IMR-90 (cell line): ENCODE measurements at regions not wholly inside any gene's neighbourhood (a gene's known extent, or its start where the extent isn't known, plus 50 kb on each side); places are given as distances from the start of the nearest gene placed in this dataset.
"Not testable (repeated sequence)": the region's sequence is repeated elsewhere in the genome, so short reads cannot be mapped to it uniquely, and the experiment has no call there.

ENCODE experiments used
- CTCF ChIP-seq: conservative IDR thresholded peaks from 2 replicates; pipeline ENCODE4 v1.5.1; 2012; ENCODE audit warnings: mild to moderate bottlenecking, low read depth, low read length, improper control_type of control experiment
- ELK1 ChIP-seq: fragments of 150-350 bp; IDR thresholded peaks from 2 replicates; pipeline ENCODE4 v1.6.1; 2016; ENCODE audit warnings: low read depth, mild to moderate bottlenecking, low read length, moderate library complexity, borderline replicate concordance
- FOS ChIP-seq: fragments of 150-350 bp; IDR thresholded peaks from 2 replicates; pipeline ENCODE4 v1.6.1; 2016; ENCODE audit warnings: low read depth, low read length
- MAFK ChIP-seq: IDR thresholded peaks from 2 replicates; pipeline ENCODE4 v1.6.1; 2012; ENCODE audit warnings: low read depth, low read length, improper control_type of control experiment
- MAZ ChIP-seq: IDR thresholded peaks from 2 replicates; pipeline ENCODE4 v1.6.1; 2012; ENCODE audit warnings: low read depth, mild to moderate bottlenecking, low read length, improper control_type of control experiment, moderate library complexity, borderline replicate concordance
- MXI1 ChIP-seq: IDR thresholded peaks from 2 replicates; pipeline ENCODE4 v1.6.1; 2012; ENCODE audit warnings: low read depth, mild to moderate bottlenecking, low read length, moderate library complexity, borderline replicate concordance
- POLR2A ChIP-seq: IDR thresholded peaks from 2 replicates; pipeline ENCODE4 v1.6.1; 2012; ENCODE audit warnings: mild to moderate bottlenecking, low read depth, low read length
- RFX5 ChIP-seq: IDR thresholded peaks from 2 replicates; pipeline ENCODE4 v1.8.0; 2012; ENCODE audit warnings: low read depth, mild to moderate bottlenecking, low read length, moderate library complexity
- SMC3 ChIP-seq: fragments of 150-350 bp; IDR thresholded peaks from 2 replicates; pipeline ENCODE4 v1.6.1; 2016; ENCODE audit warnings: low read depth, mild to moderate bottlenecking, antibody characterized with exemption, low read length, moderate library complexity

GRCh38 chr7:122238297-122238696 is 66.3 kb downstream of the FEZF1 start:
- not testable (repeated sequence) for TF ChIP-seq CTCF, MAZ, POLR2A, ELK1, RFX5, MAFK, MXI1, SMC3, FOS
